DOHH2 (cell line): ENCODE measurements at regions not wholly inside any gene's neighbourhood (a gene's known extent, or its start where the extent isn't known, plus 50 kb on each side); places are given as distances from the start of the nearest gene placed in this dataset.
"Not testable (repeated sequence)": the region's sequence is repeated elsewhere in the genome, so short reads cannot be mapped to it uniquely, and the experiment has no call there.

ENCODE experiments used
- H3F3A ChIP-seq: fragments of 200-600 bp; sonication (generic), shearing (Covaris generic); 2 replicates; pipeline ENCODE4 v1.6.0; 2016; ENCODE audit warnings: antibody characterized with exemption, mild to moderate bottlenecking; ENCODE audit not compliant: control insufficient read depth, insufficient read depth
- H3K27ac ChIP-seq: fragments of 200-600 bp; sonication (generic); 2 replicates; pipeline ENCODE4 v1.5.1; 2014; ENCODE audit warnings: low read depth, mild to moderate bottlenecking, low read length, moderate library complexity
- H3K27me3 ChIP-seq: fragments of 200-600 bp; sonication (generic); 2 replicates; pipeline ENCODE4 v1.6.1; 2014; ENCODE audit warnings: mild to moderate bottlenecking, low read length, mixed read lengths; ENCODE audit not compliant: control insufficient read depth
- H3K36me3 ChIP-seq: fragments of 200-600 bp; sonication (generic); 2 replicates; pipeline ENCODE4 v1.6.1; 2014; ENCODE audit warnings: mild to moderate bottlenecking, low read length, moderate library complexity, mixed read lengths; ENCODE audit not compliant: control insufficient read depth
- H3K4me1 ChIP-seq: fragments of 200-600 bp; sonication (generic); 2 replicates; pipeline ENCODE4 v1.6.1; 2014; ENCODE audit warnings: mild to moderate bottlenecking, low read length, mixed read lengths; ENCODE audit not compliant: control insufficient read depth
- H3K4me2 ChIP-seq: fragments of 200-600 bp; sonication (generic); 2 replicates; pipeline ENCODE4 v1.6.0; 2014; ENCODE audit warnings: mild to moderate bottlenecking, low read length, moderate library complexity
- H3K4me3 ChIP-seq: fragments of 200-600 bp; sonication (generic); 2 replicates; pipeline ENCODE4 v1.5.1; 2014; ENCODE audit warnings: mild to moderate bottlenecking, low read length, mixed read lengths
- H3K79me2 ChIP-seq: fragments of 200-600 bp; sonication (generic); 2 replicates; pipeline ENCODE4 v1.6.1; 2014; ENCODE audit warnings: mild to moderate bottlenecking, low read length, mixed read lengths; ENCODE audit not compliant: control insufficient read depth
- H3K9me2 ChIP-seq: fragments of 200-600 bp; sonication (generic); replicated peaks from 2 replicates; pipeline ENCODE4 v1.6.1; 2014; ENCODE audit warnings: mild to moderate bottlenecking, low read length, mixed read lengths; ENCODE audit not compliant: control insufficient read depth
- H3K9me3 ChIP-seq: fragments of 200-600 bp; sonication (generic); 2 replicates; pipeline ENCODE4 v1.6.1; 2014; ENCODE audit warnings: antibody characterized with exemption, low read length, mixed read lengths; ENCODE audit not compliant: control insufficient read depth, insufficient read depth
- H4K20me1 ChIP-seq: fragments of 200-600 bp; sonication (generic); 2 replicates; pipeline ENCODE4 v1.6.0; 2014; ENCODE audit warnings: low read depth, mild to moderate bottlenecking, antibody characterized with exemption, low read length, moderate library complexity; ENCODE audit not compliant: control insufficient read depth, insufficient read depth
- EZH2phosphoT487 ChIP-seq: fragments of 200-600 bp; sonication (generic); IDR thresholded peaks from 2 replicates; pipeline ENCODE4 v1.6.1; 2017; ENCODE audit warnings: borderline replicate concordance, mild to moderate bottlenecking, antibody characterized with exemption, low read length, moderate library complexity, mixed read lengths
- TF ChIP-seq, protein P1 (sequence below): fragments of 200-600 bp; sonication (generic); IDR thresholded peaks from one replicate; pipeline ENCODE4 v1.5.1; 2014; ENCODE audit warnings: antibody characterized with exemption, mild to moderate bottlenecking, low read depth, low read length; ENCODE audit not compliant: poor library complexity, severe bottlenecking

DNA sequence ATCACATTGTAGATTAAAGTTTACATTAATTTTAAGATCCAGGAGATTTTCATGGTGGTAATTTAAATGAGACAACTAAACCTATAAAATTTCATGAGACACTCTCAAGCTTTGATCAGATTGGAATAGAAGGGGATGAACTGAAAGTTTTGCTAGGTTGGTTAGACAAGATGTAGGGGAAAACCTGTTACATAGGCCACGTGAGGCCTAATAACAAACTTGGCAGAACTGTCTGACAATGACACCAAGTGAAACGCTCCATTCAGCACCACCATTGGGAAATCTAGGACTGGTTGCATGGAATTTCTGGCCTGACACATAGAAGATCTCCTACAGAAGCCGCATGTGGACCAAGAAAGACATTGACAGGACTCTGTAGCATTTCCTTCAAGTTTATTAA, 87.8 kb upstream of the SLC39A10 start:
- H3K4me1 ChIP-seq: peaks cover 18% of the 10 kb centered on the region
- H3K4me3 ChIP-seq: no peak overlapping the region
- no peaks in the 10 kb centered on the region for H4K20me1 ChIP-seq
- TF ChIP-seq, protein P1, sequence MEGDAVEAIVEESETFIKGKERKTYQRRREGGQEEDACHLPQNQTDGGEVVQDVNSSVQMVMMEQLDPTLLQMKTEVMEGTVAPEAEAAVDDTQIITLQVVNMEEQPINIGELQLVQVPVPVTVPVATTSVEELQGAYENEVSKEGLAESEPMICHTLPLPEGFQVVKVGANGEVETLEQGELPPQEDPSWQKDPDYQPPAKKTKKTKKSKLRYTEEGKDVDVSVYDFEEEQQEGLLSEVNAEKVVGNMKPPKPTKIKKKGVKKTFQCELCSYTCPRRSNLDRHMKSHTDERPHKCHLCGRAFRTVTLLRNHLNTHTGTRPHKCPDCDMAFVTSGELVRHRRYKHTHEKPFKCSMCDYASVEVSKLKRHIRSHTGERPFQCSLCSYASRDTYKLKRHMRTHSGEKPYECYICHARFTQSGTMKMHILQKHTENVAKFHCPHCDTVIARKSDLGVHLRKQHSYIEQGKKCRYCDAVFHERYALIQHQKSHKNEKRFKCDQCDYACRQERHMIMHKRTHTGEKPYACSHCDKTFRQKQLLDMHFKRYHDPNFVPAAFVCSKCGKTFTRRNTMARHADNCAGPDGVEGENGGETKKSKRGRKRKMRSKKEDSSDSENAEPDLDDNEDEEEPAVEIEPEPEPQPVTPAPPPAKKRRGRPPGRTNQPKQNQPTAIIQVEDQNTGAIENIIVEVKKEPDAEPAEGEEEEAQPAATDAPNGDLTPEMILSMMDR: no peak
- no peak for TF ChIP-seq EZH2phosphoT487
- no peaks in the 10 kb centered on the region for H3K36me3 ChIP-seq
- no peaks in the 10 kb centered on the region for H3K9me3 ChIP-seq
- no peak overlapping the region for H3K4me2 ChIP-seq
- no peaks in the 10 kb centered on the region for H3K79me2 ChIP-seq
- no peaks in the 10 kb centered on the region for H3K9me2 ChIP-seq
- H3F3A ChIP-seq: 0 out of 2 replicates have a peak, but pooled peaks cover 8% of the 10 kb centered on the region
- no peaks in the 10 kb centered on the region for H3K27me3 ChIP-seq
- no peak overlapping the region for H3K27ac ChIP-seq

- H3K27me3 ChIP-seq, H3K4me2 ChIP-seq, H3K79me2 ChIP-seq, H3K36me3 ChIP-seq, H3K27ac ChIP-seq, H3K9me2 ChIP-seq, H3K4me3 ChIP-seq, H3K9me3 ChIP-seq, H4K20me1 ChIP-seq: not testable (repeated sequence)
- Histone ChIP-seq H3K4me1 (peaks cover 59% of the 10 kb centered on the region), H3F3A (peaks cover 22% of the 10 kb centered on the region)
Observed at GRCh38 chr2:195564625-195565135, 92.3 kb upstream of the SLC39A10 start.

GRCh38 chr2:195563857-195564512, 93.0 kb upstream of the SLC39A10 start:
- no peak overlapping the region for H3K4me2 ChIP-seq
- H4K20me1 ChIP-seq: no peaks in the 10 kb centered on the region
- H3K79me2 ChIP-seq: no peaks in the 10 kb centered on the region
- peaks cover 27% of the 10 kb centered on the region for H3F3A ChIP-seq
- peaks cover 2% of the 10 kb centered on the region; the same call in 1 of the 2 replicates for H3K36me3 ChIP-seq
- H3K27ac ChIP-seq: no peak overlapping the region
- no peak overlapping the region for H3K4me3 ChIP-seq
- H3K9me2 ChIP-seq: no peaks in the 10 kb centered on the region
- H3K27me3 ChIP-seq: no peaks in the 10 kb centered on the region
- H3K4me1 ChIP-seq: peaks cover 65% of the 10 kb centered on the region
- TF ChIP-seq, protein P1: no peak
- TF ChIP-seq EZH2phosphoT487: no peak
- H3K9me3 ChIP-seq: no peaks in the 10 kb centered on the region
